NCI-H2107 (cell line): ENCODE measurements at regions not wholly inside any gene's neighbourhood (a gene's known extent, or its start where the extent isn't known, plus 50 kb on each side); places are given as distances from the start of the nearest gene placed in this dataset.

Source experiments
- DNase-seq: peaks from one replicate; lab custom pipeline; 2025; lab: John Stamatoyannopoulos, UW

DNA sequence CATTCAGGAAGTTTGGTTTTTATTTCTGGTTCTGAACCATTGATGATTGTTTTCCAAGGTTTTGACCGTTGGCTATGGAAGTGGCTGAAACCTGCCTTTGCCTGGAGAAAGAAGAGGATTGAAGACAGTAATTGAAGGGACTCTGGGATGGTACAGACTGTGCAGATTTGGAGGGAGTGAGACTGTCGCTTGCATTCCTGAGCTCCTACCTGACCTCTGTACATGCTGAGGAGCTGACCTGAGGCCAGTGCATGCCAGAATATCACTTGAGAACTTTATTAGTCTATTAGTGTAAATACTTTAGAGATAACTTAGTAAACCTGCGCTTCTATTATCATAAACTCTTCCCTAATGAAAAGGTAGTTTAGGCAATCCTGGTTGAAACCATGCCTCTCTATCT is 276.4 kb downstream of the IRS2 start:
- DNase-seq = no peak

DNA sequence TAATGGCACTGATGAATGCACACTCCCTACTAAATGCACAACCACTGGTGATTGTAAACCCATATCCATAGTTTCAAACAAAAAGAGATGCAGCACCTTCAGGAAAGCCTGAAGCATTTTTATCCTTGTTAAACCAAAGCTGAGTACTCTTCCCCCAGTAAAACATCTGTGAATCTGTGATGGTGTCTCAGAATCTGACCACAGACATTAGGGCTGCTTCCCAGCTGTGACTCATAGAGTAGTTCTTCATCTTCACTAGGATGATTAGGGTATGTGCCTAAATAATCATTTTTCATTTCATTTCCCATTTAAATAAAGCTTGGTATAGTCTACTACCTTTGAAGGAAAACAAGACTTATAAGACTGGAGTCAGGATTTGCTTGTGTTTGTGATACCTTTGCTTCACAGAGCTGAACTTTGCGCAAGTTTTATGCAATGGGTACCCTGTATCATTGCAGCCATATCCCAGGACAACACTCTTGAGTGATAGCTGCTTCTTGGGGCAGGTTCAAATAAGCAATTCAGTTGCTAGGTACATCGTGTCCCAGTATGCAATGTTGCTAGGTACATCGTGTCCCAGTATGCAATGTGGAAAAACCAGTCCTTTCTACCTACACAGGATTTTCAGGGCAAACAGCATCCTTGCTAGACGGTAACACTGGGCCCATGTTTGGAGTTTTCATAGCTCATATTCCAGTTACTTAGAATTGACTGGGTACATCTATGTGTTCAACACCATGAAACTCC is 277.1 kb downstream of the IRS2 start:
- no peak for DNase-seq

DNA sequence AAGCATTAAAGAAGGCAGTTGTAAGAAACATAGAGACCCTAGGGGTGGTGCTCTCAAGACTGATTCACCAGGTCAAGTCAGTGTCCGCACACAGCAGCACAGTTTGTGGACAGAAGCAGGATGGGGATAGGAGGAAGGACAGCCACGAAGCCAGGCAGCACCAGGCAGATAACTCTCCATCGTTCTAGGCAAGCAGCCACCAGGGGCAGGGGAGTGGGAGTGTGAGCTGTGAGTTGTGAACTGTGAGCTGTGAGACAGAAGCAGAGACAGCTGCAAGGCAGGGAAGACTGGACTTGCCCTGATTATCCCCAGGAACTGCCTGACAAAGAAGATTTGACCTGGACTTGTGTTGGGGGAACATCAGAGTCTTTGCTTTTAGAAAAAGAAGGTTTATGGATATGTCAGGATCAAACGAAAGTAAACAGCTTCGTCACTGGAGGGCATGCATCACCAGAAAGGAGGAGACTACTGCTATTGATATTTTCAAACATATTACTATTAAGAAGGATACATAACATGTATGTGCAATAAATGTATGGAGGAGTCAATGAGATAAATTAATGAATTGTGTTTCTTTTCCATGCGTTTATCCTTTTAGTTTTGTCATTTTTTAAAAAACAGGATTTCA is 286.1 kb downstream of the IRS2 start:
- DNase-seq = no peak

DNA sequence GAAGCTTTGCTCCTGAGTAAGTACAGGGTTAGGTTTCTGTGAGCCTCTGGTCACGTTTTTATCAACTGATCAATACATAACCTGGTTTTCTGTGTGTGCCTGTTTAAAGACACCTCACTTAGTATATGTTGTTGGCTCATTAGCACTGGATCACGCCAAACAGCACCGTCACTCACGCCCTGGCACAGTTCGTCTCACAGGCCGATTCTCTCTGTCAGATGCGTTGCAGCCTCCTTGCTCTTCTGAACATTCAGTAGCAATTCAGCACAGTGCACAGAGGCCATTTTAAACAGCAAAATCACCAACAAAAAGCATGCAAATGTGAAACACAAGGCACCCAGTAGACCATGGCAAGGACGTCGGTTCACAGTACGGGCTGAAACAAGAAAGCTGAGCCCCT is 288.5 kb downstream of the IRS2 start:
- no peak for DNase-seq

- no peak for DNase-seq
These were observed 290.2 kb downstream of the IRS2 start for GRCh38 chr13:109496216-109496615.

DNA sequence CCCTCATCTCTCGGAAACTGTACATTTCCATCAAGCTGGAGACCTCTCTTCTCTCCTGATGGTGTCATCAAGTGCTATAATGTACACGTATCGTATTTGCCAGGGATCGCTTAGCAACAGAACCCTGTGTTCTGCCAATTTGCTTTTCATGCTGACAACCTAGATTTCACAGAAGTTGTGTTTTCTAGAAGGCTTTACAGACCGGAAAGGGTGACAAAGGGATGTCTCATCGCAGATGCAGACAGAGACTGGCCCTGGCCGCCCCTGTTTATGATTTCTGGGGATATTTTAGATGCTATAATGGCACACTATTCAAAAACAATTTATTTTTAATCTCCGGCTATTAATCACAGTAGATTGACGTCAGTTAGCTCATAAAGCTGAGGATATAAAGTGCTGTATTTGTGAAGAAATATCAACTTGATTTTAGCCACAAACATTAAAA is 291.4 kb downstream of the IRS2 start:
- no peak for DNase-seq

- DNase-seq = no peak
These were observed 301.1 kb downstream of the IRS2 start for GRCh38 chr13:109485136-109485794.

DNA sequence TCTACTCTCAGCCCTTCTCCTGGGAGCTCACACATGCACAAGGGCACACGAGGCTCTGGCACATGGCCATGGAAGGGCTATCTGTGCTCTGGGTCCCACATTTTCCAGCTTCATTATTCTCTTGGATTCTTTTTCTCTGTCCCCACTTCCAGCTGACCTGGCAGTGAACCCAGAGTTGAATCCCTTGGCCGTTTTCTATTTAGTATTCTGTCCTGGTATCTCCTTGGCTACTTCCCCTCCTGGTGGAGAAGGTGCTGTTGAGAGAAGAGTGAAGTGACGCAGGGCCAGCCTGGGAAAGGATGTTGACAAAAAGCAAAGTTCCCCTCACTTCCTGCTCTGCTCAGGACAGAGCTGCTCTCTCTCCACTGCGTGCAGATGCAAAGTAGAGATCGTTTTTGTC is 303.1 kb downstream of the IRS2 start:
- no peak for DNase-seq

DNA sequence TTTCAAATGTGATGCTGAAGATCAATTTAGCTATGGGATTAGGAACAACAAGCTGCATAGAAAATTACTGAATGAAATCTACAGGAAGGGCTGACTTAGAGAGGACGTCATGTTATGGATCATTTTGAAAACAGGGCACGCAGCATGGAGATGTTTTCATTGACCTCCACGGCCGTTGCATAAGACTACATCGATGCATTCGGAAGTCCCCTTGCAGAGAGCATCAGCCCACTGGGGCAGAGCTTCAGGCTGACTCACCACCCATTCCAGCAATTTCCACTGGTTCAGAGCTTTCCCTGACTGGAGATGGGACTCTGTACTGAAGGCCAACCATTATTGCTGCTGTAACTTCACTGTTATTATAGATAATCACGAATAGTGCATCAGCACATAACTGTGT is 305.3 kb downstream of the IRS2 start:
- no peak for DNase-seq

- no peak for DNase-seq
These were observed 306.1 kb downstream of the IRS2 start for GRCh38 chr13:109480011-109480955.

DNA sequence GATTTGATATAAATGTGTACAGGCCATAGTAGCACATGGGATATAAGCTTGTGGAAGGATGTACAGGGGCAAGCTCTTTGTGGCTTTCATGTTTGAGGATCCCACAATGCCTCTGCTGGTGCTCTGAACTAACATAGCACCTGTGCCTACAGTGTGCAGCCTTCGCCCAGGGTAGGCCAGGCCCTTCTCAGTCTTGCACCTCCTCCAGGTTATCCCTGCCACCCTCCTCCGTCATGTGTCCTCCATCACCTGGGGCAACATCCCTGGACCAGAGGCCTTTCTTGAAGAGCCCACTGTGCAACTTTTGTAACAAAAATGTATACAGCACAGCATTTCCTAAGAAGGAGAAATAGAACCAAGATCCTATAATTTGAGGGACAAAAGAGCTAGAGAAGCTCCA is 306.8 kb downstream of the IRS2 start:
- DNase-seq = no peak

- no peak for DNase-seq
These were observed 310.4 kb downstream of the IRS2 start for GRCh38 chr13:109476001-109476400.

DNA sequence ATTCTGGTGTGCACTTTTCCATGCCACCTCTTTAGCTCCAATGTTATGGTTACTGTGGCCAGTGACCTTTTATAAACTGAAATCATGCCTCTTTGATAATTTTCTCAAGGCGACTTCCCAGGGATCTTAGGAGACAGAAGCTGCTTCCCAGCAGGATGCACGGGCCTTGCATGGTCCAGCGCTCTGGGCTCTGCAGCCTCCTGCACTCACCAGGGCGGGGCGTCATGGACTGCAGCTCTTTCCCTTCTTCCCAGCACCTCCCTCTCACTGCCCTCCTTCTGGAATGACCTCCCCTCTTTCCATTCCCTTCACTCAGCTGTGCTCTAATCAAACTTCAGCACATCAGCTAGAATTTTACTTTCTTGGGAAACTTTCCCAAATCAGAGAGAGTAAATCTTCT is 318.3 kb downstream of the IRS2 start:
- no peak for DNase-seq

DNA sequence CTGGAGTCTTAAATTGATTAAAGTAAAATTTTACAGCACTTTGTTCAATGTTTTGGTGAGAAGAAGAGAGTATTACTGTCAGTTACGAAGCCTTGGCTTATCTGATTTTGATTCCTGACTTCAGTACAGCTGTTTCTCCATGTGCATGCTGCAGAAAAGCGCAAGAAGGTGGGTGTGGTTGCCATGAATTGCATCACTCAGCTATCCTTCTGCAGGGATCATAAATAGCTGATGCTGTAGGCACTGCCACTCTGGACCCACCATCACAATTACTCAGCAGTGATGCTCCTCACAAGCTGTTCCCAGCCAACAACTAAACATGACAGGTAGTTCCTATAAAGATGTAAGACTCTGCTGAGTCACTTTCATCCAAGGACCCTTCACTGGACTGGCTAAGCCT is 321.2 kb downstream of the IRS2 start:
- no peak for DNase-seq

DNA sequence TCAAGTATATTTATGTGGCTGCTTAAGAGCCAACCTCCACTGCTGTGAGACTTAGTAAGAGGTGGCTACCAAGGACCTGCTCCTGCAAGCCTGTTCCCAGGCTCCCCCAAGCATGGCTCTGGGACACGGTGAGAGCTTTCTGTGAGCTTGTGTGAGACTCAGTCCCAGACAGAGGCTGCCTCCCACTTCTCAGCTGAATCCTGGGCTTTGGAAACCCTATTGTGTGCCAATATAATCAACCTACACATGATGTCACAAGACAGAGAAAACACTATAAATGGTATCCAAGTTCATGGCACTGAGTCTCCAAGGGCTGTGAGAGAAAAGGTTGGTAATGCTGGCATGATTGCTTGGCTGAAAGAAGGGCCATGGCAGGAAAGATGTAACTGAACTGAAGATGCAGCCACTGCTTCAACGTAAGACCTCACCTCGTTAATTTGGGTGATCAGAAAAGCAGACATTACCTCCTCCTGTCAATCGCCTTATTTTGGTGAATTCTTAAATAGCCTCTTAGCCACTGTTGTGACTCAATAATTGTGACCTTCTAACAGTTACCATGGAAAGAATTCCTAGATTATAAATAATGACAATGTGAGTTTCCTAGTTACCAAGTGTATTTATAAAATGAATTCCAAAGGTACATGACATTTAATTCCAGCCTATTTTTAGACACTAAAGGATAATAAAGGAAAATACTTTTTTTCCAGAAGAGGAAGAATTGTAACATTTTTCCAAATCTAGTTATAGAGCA is 332.0 kb downstream of the IRS2 start:
- DNase-seq = no peak

DNA sequence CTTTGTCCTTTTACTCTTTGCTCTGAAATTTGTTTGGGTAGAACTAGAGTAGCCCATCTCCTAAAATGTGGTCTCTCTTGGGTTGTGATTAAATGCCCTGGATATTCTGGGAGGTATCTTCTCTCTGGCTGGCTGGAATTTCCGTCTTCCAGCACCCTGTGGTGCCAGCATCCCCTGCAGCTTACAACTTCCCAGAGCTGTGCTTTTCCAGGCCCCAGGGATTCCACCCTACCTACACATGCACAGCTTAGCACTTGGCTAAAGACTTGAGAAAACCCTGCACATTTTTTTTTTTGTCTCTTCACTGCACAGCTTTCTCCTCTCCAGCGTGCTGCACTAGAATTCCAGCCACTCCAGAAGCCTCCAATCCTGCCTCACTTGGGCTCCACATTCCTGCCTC is 334.7 kb downstream of the IRS2 start:
- DNase-seq = no peak

- DNase-seq = no peak
These were observed 337.8 kb downstream of the IRS2 start for GRCh38 chr13:109448629-109449028.

GRCh38 chr13:109447667-109448066 is 338.7 kb downstream of the IRS2 start:
- no peak for DNase-seq

- DNase-seq = no peak
These were observed 346.1 kb downstream of the IRS2 start for GRCh38 chr13:109440320-109440719.

GRCh38 chr13:109439813-109440212 is 346.6 kb downstream of the IRS2 start:
- DNase-seq = no peak

DNA sequence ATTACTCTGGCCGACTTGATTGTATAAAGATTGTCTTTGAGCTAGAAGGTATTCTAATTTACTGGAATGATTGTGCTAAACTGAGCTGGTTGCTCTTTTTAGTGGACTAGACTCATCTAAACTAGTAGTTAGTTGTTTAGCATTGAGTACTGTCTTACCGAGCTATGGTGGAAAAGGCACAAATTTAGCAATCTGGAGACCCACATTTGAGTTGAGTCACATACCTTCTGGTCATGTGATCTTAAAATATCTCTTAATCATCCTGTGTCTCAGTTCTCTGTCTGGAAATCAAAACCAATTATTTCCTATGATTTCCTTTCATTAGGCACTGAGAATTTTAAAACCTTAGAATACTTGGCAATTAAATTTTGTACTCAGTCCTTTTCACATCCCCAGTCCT is 349.5 kb downstream of the IRS2 start:
- no peak for DNase-seq
